ENCODE measurements at regions not wholly inside any gene's neighbourhood (a gene's known extent, or its start where the extent isn't known, plus 50 kb on each side); places are given as distances from the start of the nearest gene placed in this dataset.

DNA sequence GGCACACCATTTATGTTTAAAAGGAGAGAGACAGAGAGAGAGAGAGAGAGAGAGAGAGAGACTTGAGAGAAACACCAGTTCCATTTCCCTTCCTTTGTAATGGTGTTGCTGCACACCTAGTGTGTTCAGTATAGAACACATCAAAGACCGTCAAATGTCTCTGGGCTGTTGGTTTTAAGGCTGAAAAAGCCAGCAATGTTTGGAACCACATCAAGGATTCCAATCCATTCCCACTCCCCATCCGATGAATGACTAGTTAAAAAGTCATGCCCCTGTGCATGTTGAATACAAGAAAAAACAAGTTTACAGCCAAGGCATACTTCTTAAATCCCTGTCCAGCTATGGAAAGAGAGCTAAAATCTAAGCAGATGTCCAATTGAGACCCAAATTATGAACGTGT is 83.0 kb upstream of the IFNE start:
- no peak for DNase-seq

DNA sequence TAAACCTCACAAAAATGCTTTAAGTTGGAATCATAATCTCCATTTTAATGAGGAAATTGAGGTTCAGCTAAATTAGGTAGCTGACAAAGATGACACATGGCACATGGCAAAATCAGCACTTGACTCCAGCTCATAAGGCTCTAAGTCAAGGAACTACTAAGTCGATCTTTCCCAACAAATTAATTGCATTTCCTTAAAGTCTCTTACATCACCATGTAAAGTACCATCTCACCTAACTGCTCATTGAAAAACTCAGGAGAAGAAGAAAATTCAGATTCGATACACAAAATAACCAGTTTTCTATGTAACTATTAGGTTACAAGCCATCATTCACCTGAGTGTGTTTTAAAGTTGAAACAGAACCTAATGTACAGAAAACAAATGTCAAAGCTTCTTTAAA is 85.8 kb upstream of the IFNE start:
- DNase-seq = no peak

DNA sequence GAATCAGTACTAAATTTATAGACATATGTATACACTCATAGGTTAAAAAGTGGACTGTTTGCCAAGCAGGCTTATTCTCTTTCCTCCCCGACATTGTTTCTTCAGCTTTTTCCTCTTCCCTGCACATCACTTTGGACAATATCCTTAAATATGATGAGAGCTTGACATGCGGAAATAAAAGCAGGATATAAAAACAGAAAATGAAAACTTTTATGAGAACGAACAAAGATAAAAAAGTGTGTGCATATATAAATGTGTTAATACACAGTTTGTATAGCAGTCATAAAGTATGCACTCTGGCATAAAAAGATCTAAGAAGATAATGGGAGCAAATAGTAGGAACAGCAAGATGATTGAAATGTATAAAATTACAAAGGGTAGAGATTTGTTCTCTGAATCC is 86.4 kb upstream of the IFNE start:
- DNase-seq = no peak

DNA sequence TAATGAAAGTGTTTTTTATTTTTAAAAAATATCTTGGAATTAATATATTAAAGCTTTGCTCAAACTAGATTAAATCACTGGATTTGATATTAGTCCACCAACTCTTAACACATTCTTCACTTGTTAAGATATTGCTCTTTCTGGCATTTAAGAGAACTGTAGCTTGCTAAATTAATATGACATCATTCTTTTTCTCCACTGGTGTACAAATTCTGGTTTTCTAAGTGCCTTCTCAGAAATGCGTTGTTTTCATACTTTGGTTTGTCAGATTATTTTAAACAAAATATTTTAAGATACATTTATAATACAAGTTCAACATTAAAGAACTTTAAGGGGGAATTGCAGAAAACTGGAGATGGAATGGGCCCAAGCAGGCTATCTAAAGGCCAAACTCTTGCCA is 87.6 kb upstream of the IFNE start:
- DNase-seq = no peak

DNA sequence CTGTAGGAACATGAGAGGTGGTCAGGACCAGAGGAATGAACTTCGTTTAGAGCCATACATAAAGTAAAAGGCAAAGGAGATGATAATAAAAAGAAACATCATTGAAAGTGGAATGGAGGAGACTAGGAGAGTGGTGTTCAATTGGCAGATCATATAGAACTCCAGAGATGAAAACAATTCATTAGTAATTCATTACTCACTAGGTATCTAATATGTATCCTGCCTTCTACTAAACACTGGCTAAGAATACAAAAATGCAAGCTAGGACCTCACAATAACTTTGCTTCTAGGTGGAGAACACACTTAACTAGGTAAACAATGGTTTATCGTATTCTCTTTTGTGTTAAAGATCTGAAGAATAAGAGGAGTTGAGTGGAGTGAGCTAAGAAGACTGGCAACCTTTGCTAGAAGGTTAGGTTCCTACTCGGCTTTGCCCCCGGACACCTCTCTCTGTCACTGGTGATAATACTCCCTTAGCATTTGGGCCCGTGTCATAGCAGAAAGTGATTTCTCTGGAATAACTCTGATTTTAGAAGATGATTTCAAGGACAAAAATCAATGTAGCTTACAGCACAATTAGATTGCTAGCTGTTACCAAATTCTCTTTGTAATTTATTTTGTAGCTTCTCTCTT is 88.6 kb upstream of the IFNE start:
- DNase-seq = no peak

DNA sequence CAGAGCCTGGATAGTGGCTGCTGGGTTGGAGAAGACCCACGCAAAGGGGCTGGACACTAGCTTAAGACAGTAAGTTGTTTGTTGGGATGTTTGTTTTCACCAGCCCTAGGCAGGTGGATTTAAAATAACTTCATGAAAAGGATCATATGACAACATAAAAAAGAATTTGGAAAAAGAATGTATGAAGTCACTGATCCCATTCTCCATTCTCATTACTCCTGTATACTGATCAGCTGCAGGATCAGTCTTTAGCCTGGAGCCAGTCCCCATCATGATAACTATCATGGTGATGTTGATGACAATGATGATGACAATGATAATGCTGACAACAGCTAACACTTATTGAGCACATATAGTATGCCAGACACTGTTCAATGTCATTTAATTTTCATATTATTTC is 92.1 kb upstream of the IFNE start:
- no peak for DNase-seq

DNA sequence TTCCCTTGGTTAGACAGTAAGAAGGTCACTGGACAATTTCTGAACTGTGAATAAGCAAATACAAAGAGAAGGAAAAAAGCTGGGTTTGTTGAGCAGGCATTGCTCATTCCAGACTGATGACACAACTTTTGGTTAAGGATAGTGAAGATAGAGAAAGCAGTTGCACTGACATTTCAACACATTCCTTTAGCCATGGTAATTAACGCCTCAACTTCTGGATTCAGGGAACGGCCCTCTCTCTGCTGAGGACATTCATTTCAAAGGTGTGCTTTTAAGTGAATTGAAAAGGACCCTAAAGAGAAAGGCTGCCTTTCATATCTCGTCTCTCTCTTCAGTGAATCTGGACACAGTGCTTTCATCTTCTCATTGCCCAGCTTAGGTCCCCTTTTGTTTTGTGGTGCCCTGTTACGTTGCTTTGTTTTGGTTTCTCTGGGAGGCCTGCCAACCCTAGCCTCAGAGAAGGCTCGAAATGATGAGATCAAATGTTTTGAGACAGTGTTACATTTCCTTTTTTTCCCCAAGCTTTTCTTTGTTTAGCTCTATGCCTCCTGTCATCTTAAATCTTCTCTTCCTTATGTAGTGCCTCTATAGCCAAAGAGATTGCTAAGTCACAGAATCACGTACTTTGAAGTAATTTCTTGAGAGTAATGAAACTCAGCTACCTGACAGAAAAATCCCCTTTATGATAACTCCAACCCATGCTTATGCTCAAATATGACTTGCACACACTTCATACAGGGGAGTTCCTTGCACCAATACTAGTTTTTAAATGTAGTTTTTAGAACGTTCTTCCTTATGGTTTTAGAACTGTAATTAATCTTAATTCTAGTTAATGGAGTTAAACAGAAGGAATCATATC is 94.4 kb upstream of the IFNE start:
- DNase-seq = peak; percentile 55

DNA sequence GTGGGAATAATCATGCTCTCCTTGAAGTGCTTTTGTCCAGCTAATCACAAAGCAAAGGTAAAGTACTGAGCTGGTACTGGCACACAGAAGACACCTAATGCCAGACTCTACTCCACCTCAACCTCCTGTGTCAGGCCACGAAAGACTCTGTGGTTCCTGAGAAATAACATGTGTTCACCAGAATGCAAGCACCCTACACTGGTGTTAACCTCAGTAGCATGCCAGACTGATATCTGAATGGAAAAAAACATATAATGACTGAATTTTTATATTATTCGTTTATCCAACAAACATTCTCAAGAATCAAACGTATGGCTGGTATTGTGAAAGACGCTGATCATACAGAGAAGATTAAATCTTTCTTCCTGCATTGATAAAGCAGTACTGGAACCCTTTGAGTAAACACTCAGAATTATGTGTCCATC is 97.1 kb upstream of the IFNE start:
- DNase-seq = peak; percentile 33

DNA sequence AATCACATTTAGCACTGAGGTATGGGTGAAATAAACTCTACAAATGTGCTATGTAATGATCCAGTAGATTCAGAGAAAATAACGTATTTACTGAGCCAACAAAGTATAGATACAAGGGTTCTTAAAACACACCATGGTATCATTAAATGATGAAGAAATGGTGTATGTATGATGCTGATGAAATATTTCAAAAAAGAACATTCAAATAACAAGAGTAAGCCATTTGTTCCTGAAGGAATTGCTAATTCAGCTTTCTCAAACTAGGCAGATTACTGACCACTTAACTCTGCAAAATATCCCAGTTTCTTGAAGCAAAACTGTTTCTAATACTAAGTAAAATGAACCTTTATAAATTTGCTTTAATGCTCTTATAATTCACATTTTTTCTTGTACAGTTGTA is 97.6 kb upstream of the IFNE start:
- no peak for DNase-seq

DNA sequence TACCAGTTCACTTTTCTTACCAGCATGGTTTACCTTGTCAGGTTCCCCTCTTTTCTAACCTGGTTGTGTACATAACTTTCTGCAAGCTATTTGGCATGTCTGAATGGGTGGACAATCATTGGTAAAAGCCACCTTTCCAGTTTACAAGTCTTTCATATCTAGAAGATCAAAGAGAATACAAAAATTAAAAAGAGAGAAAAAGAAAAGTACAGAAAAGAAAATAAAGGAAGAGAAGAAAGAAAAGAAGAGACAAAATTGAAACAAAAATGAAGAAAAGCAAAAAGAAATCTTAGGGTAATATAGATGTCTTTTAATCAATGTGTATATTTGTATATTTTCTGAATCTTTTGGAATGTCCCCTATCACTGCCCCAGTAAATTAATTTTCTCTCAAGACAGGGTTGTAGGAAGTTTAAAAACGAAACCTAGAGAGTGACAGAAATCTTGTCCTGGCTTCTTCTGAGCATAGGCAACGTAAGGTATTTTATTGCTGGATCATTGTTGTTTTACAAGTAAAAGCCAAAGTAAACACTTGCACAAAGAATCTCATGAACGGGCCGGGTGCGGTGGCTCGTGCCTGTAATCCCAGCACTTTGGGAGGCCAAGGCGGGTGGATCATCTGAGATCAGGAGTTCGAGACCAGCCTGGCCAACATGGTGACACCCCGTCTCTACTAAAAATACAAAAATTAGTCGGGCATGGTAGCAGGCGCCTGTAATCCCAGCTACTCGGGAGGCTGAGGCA is 98.7 kb upstream of the IFNE start:
- DNase-seq = no peak

DNA sequence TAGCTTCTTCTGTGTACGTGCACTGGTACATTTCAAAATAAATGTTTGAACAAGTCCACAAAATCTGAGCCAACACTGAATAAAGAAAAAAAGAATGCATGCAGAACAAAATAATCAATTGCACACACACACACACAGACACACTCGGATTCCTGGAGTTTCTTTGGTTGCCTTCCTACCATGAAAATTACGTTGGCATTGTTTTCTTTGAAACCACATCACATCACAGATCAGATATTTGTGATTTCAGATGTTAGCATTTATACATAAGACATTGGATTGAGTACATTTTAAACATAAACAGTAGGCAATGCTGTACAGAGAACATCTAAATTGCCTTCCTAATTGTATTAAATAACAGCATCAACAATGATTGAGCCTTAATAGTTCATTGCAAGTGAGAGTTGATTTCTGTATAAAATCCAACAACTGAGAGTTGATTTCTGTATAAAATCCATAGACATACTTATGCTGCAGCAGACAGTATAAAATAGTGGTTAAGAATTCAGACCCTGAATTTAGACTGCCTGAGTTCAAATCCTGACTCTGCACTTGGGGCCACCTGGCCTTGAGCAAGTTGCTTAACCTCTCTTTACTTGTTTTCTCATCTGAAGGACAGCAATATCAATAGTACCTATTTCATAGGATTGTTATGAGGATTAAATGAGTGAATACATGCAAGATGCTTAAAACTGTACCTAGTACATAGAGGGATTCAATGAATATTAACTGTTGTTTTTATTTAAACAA is 101.7 kb upstream of the IFNE start:
- no peak for DNase-seq

DNA sequence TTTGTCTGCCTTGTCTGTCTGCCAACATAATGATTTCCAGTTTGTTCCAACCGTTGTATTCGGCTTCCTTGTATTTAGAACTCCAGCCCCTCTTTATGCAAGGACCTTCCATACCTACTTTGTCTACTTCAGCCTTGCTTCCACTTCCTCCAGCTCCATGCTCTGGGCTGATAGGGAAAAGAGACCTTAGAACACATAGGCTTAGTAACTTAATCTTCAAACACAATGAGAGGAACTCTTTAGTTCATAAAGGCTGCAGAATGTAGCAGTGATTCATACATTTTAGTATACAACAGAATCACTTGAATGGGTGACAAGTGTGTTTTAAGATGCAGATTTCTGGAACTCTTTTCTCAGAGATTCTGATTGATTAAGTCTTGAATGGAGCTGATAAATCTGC is 102.8 kb upstream of the IFNE start:
- no peak for DNase-seq

DNA sequence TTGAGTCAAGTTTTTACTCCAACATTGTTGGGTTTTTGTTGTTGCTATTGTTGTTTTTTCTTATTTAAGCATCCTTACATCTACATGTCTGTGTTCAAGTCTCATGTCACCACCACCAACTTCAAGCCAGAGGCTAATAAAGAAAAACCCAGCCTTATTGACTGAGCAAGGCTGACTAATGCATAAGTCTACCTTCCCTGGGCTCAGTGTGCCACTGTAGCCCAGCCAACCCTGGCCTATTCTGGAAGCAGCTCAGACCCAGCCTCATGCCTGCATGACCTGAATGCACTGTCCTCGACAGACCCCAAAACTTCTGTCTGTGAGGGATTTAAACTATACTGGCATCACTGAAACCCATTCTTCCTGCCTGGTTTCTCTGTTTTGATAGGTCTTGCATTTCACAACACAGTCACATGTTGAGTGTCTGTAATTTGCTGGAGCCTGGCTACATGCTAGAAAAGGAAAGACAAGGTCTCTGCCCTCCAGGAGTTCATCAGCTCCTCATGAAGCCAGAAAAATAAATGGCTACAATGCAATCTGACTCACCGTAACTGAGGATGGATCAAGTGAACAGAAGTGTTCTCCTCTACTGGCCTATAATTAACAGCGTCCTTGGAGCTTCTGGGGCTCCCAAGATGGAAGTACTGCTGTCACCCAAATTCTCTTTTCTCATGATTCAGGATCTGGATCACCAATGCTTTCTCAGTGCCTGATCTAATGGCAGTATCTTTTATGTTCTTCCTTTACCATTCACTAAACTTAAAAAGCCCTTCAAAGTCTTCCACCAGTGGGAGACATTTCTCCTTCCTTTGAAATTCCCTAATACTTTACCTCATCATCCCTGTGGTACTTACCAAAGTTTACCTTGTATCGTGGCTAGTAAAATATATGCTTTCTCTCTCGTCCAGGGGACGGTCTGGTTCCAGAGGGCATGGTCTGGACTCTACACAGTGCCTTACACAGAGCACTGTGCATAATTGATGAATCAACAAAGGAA is 103.9 kb upstream of the IFNE start:
- DNase-seq = no peak

DNA sequence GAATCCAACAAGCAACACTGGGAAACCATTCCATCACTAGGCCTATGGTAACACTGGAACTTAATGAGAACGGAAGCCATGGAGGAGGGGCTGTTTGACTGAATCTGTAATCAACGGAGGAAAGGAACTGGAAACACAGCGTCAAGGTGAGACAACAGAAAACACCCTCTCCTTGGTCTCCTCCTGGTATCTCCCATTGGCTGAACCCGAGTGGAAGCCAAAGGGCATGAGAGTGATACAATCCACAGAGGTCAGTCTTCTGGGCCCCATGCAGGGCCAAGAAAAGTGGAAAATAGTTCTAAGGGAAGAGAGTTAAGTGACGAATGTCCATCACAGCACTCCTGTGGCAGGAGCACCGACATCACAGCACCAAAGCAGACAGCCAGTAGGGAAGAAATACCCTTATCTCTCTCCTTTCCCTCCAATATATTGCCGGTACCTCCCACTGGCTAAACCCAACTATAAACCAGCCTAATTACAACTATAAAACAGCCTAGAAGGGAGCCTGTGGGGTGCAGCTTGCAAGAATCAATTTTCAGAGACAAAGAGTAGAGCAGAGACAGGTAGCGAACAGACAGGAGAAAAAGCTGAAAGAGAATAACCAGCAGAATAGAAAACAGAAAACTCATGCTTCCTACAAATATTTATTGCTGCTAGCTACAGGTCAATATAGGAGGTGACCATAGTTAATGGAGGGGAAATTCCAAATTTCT is 107.4 kb upstream of the IFNE start:
- DNase-seq = no peak

DNA sequence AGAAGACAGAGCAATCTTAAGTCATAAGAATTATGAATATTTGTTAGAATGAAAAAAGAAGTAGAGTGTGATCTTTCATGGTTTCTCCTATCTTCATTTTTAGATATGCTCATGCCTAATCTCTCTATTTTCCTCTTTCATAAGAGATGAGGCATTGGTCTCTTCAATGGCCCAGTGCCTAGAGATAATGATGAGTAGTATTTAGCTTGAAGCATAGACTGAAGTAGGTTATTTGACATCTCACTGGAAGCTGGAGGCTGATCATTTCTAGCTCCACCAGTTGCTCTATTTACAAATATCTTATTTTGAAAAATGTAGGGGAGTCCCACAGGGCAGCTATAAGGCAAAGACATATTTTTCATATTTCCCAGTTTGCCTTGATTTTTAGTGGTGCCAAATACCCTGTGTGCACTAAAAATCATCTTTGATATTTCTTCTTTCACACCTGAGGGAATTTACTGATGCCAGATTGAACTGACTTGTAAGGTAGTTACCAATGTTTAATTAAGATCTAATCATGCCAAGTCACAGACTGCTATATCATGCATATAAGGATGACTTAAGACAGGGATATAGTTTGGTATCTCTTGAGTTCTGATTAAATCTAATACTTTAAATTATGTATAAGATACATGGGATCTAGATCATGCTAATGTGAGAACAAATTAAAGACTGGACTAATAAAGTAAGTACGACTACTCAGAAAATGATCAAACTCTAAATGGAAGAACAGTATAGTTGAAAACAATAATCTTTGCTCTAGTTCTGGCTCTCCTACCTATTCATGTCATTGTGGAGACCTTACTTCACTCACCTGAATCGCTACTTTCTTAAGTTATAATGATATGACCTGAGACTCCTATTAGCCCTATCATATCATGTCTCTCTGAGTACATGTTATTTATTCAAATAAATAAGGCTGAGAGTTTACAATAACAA is 108.2 kb upstream of the IFNE start:
- no peak for DNase-seq

DNA sequence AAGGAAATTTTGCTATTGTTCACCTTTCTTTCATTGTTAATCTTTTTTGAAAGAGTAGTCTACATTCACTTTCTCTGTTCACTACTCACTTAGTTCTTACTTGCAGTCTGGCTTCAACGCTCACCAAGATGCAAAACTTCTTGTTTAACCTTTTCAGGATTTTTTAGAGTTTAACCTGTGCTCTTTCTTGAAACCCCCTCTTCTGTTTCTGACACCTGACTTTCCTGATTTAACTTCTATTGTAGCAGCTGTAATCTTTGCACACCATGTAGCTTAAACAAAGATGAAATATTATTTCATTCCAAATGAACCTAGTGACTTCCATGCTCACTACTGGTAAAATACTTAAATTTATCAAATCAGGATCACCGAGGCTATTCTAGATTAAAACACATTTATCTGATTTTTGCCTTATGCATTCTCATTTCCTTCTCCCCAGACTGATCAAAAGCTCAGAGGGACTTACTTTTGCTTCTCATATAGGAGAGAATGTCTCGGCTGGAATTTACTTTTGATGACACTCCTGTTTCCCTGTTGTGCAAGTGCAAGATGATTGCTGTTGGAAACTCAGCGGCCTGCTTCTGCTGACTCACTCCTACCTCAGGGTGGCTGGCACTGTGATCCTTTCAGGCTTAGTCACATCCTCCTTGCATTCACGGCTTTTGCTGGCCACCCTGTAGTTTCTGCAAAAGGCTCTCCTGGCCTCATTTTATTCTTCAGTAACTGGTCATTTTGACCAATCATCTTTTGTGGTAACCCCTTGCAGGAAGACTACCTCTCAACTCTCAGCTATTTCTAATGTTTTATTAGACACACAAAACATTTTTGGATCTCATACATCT is 109.3 kb upstream of the IFNE start:
- DNase-seq = no peak

DNA sequence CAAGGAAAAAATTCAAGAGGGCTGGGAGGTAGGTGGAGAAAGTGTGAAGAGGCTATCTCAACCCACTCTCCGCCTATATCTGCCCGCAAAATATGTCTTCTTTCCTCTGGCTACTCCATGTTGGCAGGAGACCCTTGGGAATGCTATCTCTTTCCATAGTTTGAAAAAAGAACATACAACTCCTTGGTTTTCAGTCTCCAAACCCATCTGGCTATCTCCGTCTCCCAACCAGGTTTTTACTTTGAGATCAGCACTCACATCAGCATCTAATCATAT is 109.9 kb upstream of the IFNE start:
- no peak for DNase-seq

DNA sequence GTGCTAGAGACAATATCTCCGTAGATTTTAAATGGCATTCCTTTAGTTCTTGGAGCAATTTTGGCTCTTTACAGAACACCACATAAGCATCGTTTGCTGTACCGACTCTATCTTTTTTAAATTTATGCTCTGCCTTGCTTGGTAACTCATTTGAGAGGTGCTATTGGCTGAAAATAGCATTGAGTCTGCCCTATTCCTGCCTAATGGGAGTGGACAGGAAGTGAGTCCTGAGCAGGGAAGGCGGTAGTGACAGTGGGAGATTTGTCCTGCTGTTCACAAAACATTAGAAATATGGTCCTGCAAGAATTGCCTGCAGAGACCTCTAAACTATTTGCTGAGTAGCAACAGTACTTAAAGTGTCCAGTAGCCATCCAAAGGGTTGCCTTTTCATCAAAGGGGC is 115.2 kb upstream of the IFNE start:
- no peak for DNase-seq

DNA sequence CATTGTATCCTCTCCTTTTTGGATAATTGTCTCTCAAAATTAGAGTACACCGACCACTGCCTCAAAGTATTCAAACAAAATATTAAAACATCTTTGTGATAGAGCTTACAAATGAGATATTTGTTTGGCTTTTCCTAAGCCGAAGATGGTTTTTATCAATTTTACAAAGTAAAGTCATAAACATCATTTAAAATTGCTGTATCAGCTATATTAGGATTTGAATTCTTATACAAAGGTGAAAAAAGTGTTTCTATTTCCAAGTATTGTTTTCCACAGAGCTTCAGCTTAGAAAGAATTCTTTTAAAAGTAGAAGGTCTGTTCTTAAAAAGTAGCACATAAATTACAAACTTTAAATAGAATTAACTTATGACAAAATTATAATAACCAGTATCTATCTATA is 116.6 kb upstream of the IFNE start:
- no peak for DNase-seq

All from central memory CD4-positive, alpha-beta T cell (primary cell).